ENCODE measurements at regions not wholly inside any gene's neighbourhood (a gene's known extent, or its start where the extent isn't known, plus 50 kb on each side); places are given as distances from the start of the nearest gene placed in this dataset.

DNA sequence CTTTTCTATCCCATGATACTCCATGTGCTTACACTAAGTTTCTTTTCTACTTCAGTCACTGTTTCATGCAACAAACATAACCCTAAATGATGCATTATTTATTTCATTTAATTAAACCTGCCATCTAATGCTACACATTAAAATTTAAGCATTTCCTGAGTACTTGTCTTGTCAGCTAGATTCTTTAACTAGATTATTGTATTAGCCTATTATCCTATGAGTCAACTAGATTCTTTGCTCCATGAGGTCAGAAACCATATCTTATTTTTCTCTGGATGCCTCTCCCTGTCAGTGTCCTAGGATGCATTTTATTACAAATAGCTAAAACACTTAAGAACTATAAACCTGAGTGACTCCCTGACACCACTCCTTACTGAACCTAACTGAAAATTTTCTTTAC, 652.4 kb downstream of the SLC4A3 start:
- TF ChIP-seq CTCF (conservative IDR thresholded peaks at IDR 0.05; ENCODE audit: low read length) = no peak
- no peak for TF ChIP-seq EZH2phosphoT487 (IDR thresholded peaks at IDR 0.05; ENCODE audit: borderline replicate concordance)

All from Loucy (cell line).